K562 (cell line): ENCODE measurements at regions not wholly inside any gene's neighbourhood (a gene's known extent, or its start where the extent isn't known, plus 50 kb on each side); places are given as distances from the start of the nearest gene placed in this dataset.

Experiments
- ATAC-seq: fragments of 200-7000 bp; cut with Tn5 transposase; 3 replicates; pipeline ENCODE4 v1.9.1; 2020; ENCODE audit warnings: moderate library complexity
- BruUV-seq: library from RNA; stranded (reverse); fragments of 400-500 nt; replicated peaks from 2 replicates; lab custom pipeline; 2021; lab: Mats Ljungman, UMichigan
- CTCF ChIA-PET: fragments of 300-600 bp; formaldehyde crosslinking; extraction: SDS; loops from one replicate; lab custom pipeline; 2021; ENCODE audit warnings: low intra/inter-chr PET ratio; lab: Yijun Ruan, JAX
- POLR2A ChIA-PET: fragments of 300-600, 350-650 bp; sonication (Branson Sonifier 250); formaldehyde crosslinking; extraction: SDS; loops from one replicate; lab custom pipeline; 2021; ENCODE audit warnings: antibody characterized with exemption, inconsistent platforms; lab: Yijun Ruan, JAX
- DNase-seq, 4 experiments: peaks; one replicate each; pipeline versions ENCODE4 v3.0.0 to v3.0.0-alpha.2; 2011 to 2018; ENCODE audit warnings: low spot score in 3 of 4, mixed read lengths in 3 of 4; ENCODE audit errors: extremely low read depth in 1 of 4
- FAIRE-seq: peaks from 2 replicates; lab custom pipeline; 2011; peaks lifted over from hg19 to GRCh38; lab: Jason Lieb, UNC
- H2AFZ ChIP-seq: 2 replicates; pipeline ENCODE4 v1.6.0; 2011; ENCODE audit warnings: low read depth, low read length, control low read depth, inconsistent platforms
- H3K27ac ChIP-seq: fragments of 200-600 bp; 3 replicates; pipeline ENCODE4 v1.8.0; 2011; ENCODE audit warnings: low read depth, mild to moderate bottlenecking, control low read depth, inconsistent platforms, low read length, moderate library complexity, mixed read lengths; ENCODE audit errors: extremely low read depth
- H3K27me3 ChIP-seq, 2 experiments: fragments of 300-600 bp in 1 of 2; 2 replicates in 1 of 2; 3 replicates in 1 of 2; pipeline versions ENCODE4 v1.6.0 to v1.8.0; 2011; ENCODE audit warnings: inconsistent platforms in 2 of 2, low read length in 2 of 2, mild to moderate bottlenecking in 1 of 2, mixed read lengths in 1 of 2, moderate library complexity in 1 of 2; ENCODE audit not compliant: control insufficient read depth in 2 of 2, insufficient read depth in 2 of 2
- H3K36me3 ChIP-seq: fragments of 300-600 bp; 3 replicates; pipeline ENCODE4 v1.8.0; 2011; ENCODE audit warnings: mild to moderate bottlenecking, low read length, inconsistent platforms; ENCODE audit not compliant: control insufficient read depth, insufficient read depth
- H3K4me1 ChIP-seq, 2 experiments: fragments of 200-600 bp in 1 of 2; replicated peaks in 1 of 2; 2 replicates in 1 of 2; 3 replicates in 1 of 2; pipeline versions ENCODE4 v1.5.1 to v1.8.0; 2011; ENCODE audit warnings: inconsistent platforms in 2 of 2, low read length in 2 of 2, mild to moderate bottlenecking in 1 of 2, mixed read lengths in 1 of 2, moderate library complexity in 1 of 2; ENCODE audit not compliant: control insufficient read depth in 2 of 2, insufficient read depth in 2 of 2
- H3K4me2 ChIP-seq: 2 replicates; pipeline ENCODE4 v1.6.1; 2011; ENCODE audit warnings: low read length, control low read depth, inconsistent platforms, mixed read lengths; ENCODE audit not compliant: insufficient read depth
- H3K4me3 ChIP-seq: fragments of 200-600 bp; sonication (generic), shearing (Covaris generic); 2 replicates; pipeline ENCODE4 v1.5.1; 2016; ENCODE audit warnings: control low read depth, inconsistent platforms
- H3K79me2 ChIP-seq: fragments of 200-600 bp; 3 replicates; pipeline ENCODE4 v1.8.0; 2011; ENCODE audit warnings: low read length, inconsistent platforms; ENCODE audit not compliant: control insufficient read depth, insufficient read depth
- H3K9ac ChIP-seq, 2 experiments: 2 replicates each; pipeline versions ENCODE4 v1.6.0 to v1.6.1; 2011; ENCODE audit warnings: low read depth in 2 of 2, low read length in 2 of 2, control low read depth in 1 of 2, inconsistent platforms in 1 of 2, mild to moderate bottlenecking in 1 of 2, mixed read lengths in 1 of 2; ENCODE audit not compliant: insufficient read depth in 1 of 2
- H3K9me1 ChIP-seq: one replicate; pipeline ENCODE4 v1.6.0; 2011; ENCODE audit warnings: inconsistent platforms, mild to moderate bottlenecking, low read length, moderate library complexity; ENCODE audit not compliant: control insufficient read depth, insufficient read depth
- H3K9me3 ChIP-seq: replicated peaks from 2 replicates; pipeline ENCODE4 v1.5.1; 2011; ENCODE audit warnings: low read depth, low read length, inconsistent platforms; ENCODE audit not compliant: control insufficient read depth, insufficient read depth
- H4K20me1 ChIP-seq: replicated peaks from 2 replicates; pipeline ENCODE4 v1.6.1; 2011; ENCODE audit warnings: low read length, inconsistent platforms, mixed read lengths; ENCODE audit not compliant: control insufficient read depth, insufficient read depth
- CEBPG ChIP-seq, 3 experiments: fragments of 200-800 bp in 1 of 3; sonication (Bioruptor generic) in 1 of 3; sonication (generic) in 1 of 3; formaldehyde crosslinking in 1 of 3; IDR thresholded peaks in 2 of 3; conservative IDR thresholded peaks in 1 of 3; 2 replicates each; pipeline versions ENCODE4 v1.6.1 to v1.8.0; 2016 to 2022; ENCODE audit warnings: missing compliant biosample characterization in 2 of 3, missing genetic modification characterization in 2 of 3, mild to moderate bottlenecking in 1 of 3, missing genetic modification reagents in 1 of 3
- ZNF318 ChIP-seq, 2 experiments: fragments of 450-650 bp; IDR thresholded peaks; 2 replicates each; pipeline ENCODE4 v1.6.1; 2016; ENCODE audit warnings: mild to moderate bottlenecking in 2 of 2, borderline replicate concordance in 1 of 2, low read depth in 1 of 2, moderate library complexity in 1 of 2
- WGBS: fragments of 100-300 bp; shearing (Covaris generic); methylation state at CpG from one replicate; pipeline ENCODE4 v1.1.6; 2016; ENCODE audit warnings: low coverage, mixed read lengths; ENCODE audit not compliant: insufficient coverage; ENCODE audit errors: missing lambda C conversion rate; 5-methylcytosine and 5-hydroxymethylcytosine counted together
- in situ Hi-C: fragments of 300-500 bp; cut with MboI; formaldehyde crosslinking; loops from 4 replicates; pipeline ENCODE4 v1.15.0; 2018; ENCODE audit warnings: inconsistent platforms, mixed read lengths
- intact Hi-C: fragments of 100-400 bp; cut with micrococcal nuclease; formaldehyde crosslinking; loops from 2 replicates; pipeline ENCODE4 v1.14.2; 2022

- H3K79me2 ChIP-seq, result no peaks in the 10 kb centered on the region
- ATAC-seq (no peak), DNase-seq (no peak), FAIRE-seq (no peak)
- H3K27ac ChIP-seq, result no peak overlapping the region
- WGBS, result 0% methylated on average over 2 of the region's 2 CpGs
- H3K9ac ChIP-seq, result no peak overlapping the region
- no peak overlapping the region for H3K4me3 ChIP-seq
- no peaks in the 10 kb centered on the region for H3K27me3 ChIP-seq
- CTCF ChIA-PET, result no interaction called here
- no peaks in the 10 kb centered on the region for H3K36me3 ChIP-seq
- no peaks in the 10 kb centered on the region for H3K4me1 ChIP-seq
- BruUV-seq, result no TSS peak
- POLR2A ChIA-PET, result no interaction called here
- no peaks in the 10 kb centered on the region for H3K9me3 ChIP-seq
- no peaks in the 10 kb centered on the region for H4K20me1 ChIP-seq
- H3K4me2 ChIP-seq, result no peak overlapping the region
- intact Hi-C loops (no loop called here), in situ Hi-C loops (no loop called here)
- TF ChIP-seq ZNF318 (IDR thresholded peaks at IDR 0.05; ENCODE audit: borderline replicate concordance in 1 of 2, low read depth in 1 of 2) (no peak), CEBPG (CRISPR knock-in tag; IDR thresholded peaks at IDR 0.05) (no peak), CEBPG (tag; conservative IDR thresholded peaks at IDR 0.05 in 1 of 2, IDR thresholded peaks at IDR 0.05 in 1 of 2) (peak in 1 of 2 experiments; percentile 85; a peak in 2 of 4 replicates)
- no peak overlapping the region for H2AFZ ChIP-seq
- no peaks in the 10 kb centered on the region for H3K9me1 ChIP-seq
These were observed 159.4 kb upstream of the HS3ST3A1 start for GRCh38 chr17:13761038-13761603.
